Panc1 (cell line): ENCODE measurements at regions not wholly inside any gene's neighbourhood (a gene's known extent, or its start where the extent isn't known, plus 50 kb on each side); places are given as distances from the start of the nearest gene placed in this dataset.

Experiments used
- ATAC-seq: fragments of 200-7000 bp; cut with Tn5 transposase; 2 replicates; pipeline ENCODE4 v1.9.1; 2020; ENCODE audit warnings: mild to moderate bottlenecking, moderate library complexity
- BruUV-seq: library from RNA; stranded (reverse); fragments of 400-500 nt; replicated peaks from 2 replicates; lab custom pipeline; 2021; lab: Mats Ljungman, UMichigan
- CTCF ChIA-PET: fragments of 300-600 bp; sonication (Branson Sonifier 250); formaldehyde crosslinking; loops from one replicate; lab custom pipeline; 2022; ENCODE audit warnings: antibody characterized with exemption; lab: Charles Lee
- POLR2A ChIA-PET: fragments of 300-600 bp; sonication (Branson Sonifier 250); formaldehyde crosslinking; loops from one replicate; lab custom pipeline; 2022; ENCODE audit warnings: antibody characterized with exemption; lab: Charles Lee
- DNase-seq: peaks from one replicate; pipeline ENCODE4 v3.0.0-alpha.2; 2010; ENCODE audit warnings: low read depth, low spot score
- H3K27ac ChIP-seq: 2 replicates; pipeline ENCODE4 v1.5.1; 2011; ENCODE audit warnings: mild to moderate bottlenecking, low read length, inconsistent platforms
- H3K27me3 ChIP-seq: fragments of 200-500 bp; sonication (Bioruptor generic); 2 replicates; pipeline ENCODE4 v1.6.0; 2014; ENCODE audit warnings: low read length, inconsistent platforms; ENCODE audit not compliant: control insufficient read depth, insufficient read depth
- H3K36me3 ChIP-seq: fragments of 200-500 bp; sonication (Bioruptor generic); 2 replicates; pipeline ENCODE4 v1.5.1; 2014; ENCODE audit warnings: inconsistent platforms, mild to moderate bottlenecking, low read length, moderate library complexity; ENCODE audit not compliant: control insufficient read depth, insufficient read depth
- H3K4me1 ChIP-seq: 2 replicates; pipeline ENCODE4 v1.5.1; 2011; ENCODE audit warnings: inconsistent platforms, mild to moderate bottlenecking, low read length, moderate library complexity; ENCODE audit not compliant: control insufficient read depth, insufficient read depth
- H3K4me3 ChIP-seq, 2 experiments: 2 replicates each; pipeline ENCODE4 v1.5.1; 2011 to 2012; ENCODE audit warnings: low read depth in 2 of 2, low read length in 2 of 2, mild to moderate bottlenecking in 2 of 2, inconsistent platforms in 1 of 2, moderate library complexity in 1 of 2
- H3K9me3 ChIP-seq: fragments of 200-500 bp; sonication (Bioruptor generic); 2 replicates; pipeline ENCODE4 v1.5.1; 2014; ENCODE audit warnings: low read depth, mild to moderate bottlenecking, inconsistent platforms, low read length, moderate library complexity; ENCODE audit not compliant: control insufficient read depth, insufficient read depth
- CTCF ChIP-seq: fragments of 450-650 bp; IDR thresholded peaks from 2 replicates; pipeline ENCODE4 v1.5.1; 2017; ENCODE audit warnings: mild to moderate bottlenecking
- POLR2AphosphoS5 ChIP-seq: IDR thresholded peaks from 2 replicates; pipeline ENCODE4 v1.6.1; 2012; ENCODE audit warnings: mild to moderate bottlenecking, low read depth, low read length, moderate library complexity
- SIN3A ChIP-seq: IDR thresholded peaks from 2 replicates; pipeline ENCODE4 v1.6.1; 2012; ENCODE audit warnings: low read depth, mild to moderate bottlenecking, low read length, moderate library complexity, borderline replicate concordance; ENCODE audit not compliant: insufficient read depth
- TCF7L2 ChIP-seq: IDR thresholded peaks from 2 replicates; pipeline ENCODE4 v1.6.1; 2011; ENCODE audit warnings: mild to moderate bottlenecking, low read depth, low read length, inconsistent platforms
- in situ Hi-C: cut with HindIII; loops from 2 replicates; pipeline ENCODE4 v1.10.0; 2016; ENCODE audit warnings: low sequenced_read_pairs, low pct_unique_long_range_greater_than_20kb
- intact Hi-C: fragments of 100-400 bp; cut with micrococcal nuclease; formaldehyde crosslinking; loops from one replicate; pipeline ENCODE4 v1.10.0; 2022; ENCODE audit not compliant: unreplicated experiment
- TF ChIP-seq, protein P1 (sequence below), 2 experiments: IDR thresholded peaks; 2 replicates each; pipeline ENCODE4 v1.6.1; 2011 to 2012; ENCODE audit warnings: low read depth in 2 of 2, control low read depth in 1 of 2, low read length in 1 of 2, mild to moderate bottlenecking in 1 of 2, moderate library complexity in 1 of 2; ENCODE audit not compliant: insufficient read depth in 1 of 2

DNA sequence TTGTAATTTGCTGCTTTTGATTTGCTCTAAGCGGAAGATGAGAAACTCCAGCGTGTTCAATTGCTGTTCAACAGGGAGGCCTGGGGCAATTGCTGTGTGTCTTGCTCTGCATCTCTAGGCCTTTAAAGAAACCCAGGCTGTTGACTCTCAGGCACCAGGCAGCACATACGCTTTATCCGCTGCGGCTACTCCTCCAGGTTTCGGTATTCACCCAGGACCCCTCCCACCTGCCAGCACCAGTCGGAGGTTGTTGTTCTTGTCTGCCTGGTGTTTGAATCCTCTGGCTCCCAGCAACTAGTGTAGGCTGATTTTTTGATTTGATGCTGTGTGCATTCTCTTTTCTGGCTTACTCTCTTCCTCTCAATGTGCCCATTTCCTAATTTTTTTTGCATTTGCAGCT lies 383.1 kb downstream of the TSN start:
- no peaks in the 10 kb centered on the region for H3K4me1 ChIP-seq
- H3K4me3 ChIP-seq, result no peak overlapping the region
- DNase-seq (no peak), ATAC-seq (no peak)
- BruUV-seq, result no TSS peak
- ChIA-PET POLR2A (no interaction called here), CTCF (no interaction called here)
- H3K27me3 ChIP-seq, result no peaks in the 10 kb centered on the region
- no peak overlapping the region for H3K27ac ChIP-seq
- H3K9me3 ChIP-seq, result no peaks in the 10 kb centered on the region
- in situ Hi-C loops (no loop called here), intact Hi-C loops (loop anchor here (10.0 kb wide), 1 partner anchor 164 kb away; no protein-coding TSS in a partner anchor)
- no peaks in the 10 kb centered on the region for H3K36me3 ChIP-seq
- TF ChIP-seq CTCF, result no peak
- TF ChIP-seq, protein P1, sequence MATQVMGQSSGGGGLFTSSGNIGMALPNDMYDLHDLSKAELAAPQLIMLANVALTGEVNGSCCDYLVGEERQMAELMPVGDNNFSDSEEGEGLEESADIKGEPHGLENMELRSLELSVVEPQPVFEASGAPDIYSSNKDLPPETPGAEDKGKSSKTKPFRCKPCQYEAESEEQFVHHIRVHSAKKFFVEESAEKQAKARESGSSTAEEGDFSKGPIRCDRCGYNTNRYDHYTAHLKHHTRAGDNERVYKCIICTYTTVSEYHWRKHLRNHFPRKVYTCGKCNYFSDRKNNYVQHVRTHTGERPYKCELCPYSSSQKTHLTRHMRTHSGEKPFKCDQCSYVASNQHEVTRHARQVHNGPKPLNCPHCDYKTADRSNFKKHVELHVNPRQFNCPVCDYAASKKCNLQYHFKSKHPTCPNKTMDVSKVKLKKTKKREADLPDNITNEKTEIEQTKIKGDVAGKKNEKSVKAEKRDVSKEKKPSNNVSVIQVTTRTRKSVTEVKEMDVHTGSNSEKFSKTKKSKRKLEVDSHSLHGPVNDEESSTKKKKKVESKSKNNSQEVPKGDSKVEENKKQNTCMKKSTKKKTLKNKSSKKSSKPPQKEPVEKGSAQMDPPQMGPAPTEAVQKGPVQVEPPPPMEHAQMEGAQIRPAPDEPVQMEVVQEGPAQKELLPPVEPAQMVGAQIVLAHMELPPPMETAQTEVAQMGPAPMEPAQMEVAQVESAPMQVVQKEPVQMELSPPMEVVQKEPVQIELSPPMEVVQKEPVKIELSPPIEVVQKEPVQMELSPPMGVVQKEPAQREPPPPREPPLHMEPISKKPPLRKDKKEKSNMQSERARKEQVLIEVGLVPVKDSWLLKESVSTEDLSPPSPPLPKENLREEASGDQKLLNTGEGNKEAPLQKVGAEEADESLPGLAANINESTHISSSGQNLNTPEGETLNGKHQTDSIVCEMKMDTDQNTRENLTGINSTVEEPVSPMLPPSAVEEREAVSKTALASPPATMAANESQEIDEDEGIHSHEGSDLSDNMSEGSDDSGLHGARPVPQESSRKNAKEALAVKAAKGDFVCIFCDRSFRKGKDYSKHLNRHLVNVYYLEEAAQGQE (IDR thresholded peaks at IDR 0.05; ENCODE audit: insufficient read depth in 1 of 2, low read depth in 2 of 2, low read length in 1 of 2), result no peak
- no peak for TF ChIP-seq TCF7L2
- no peak for TF ChIP-seq POLR2AphosphoS5
- no peak for TF ChIP-seq SIN3A

DNA sequence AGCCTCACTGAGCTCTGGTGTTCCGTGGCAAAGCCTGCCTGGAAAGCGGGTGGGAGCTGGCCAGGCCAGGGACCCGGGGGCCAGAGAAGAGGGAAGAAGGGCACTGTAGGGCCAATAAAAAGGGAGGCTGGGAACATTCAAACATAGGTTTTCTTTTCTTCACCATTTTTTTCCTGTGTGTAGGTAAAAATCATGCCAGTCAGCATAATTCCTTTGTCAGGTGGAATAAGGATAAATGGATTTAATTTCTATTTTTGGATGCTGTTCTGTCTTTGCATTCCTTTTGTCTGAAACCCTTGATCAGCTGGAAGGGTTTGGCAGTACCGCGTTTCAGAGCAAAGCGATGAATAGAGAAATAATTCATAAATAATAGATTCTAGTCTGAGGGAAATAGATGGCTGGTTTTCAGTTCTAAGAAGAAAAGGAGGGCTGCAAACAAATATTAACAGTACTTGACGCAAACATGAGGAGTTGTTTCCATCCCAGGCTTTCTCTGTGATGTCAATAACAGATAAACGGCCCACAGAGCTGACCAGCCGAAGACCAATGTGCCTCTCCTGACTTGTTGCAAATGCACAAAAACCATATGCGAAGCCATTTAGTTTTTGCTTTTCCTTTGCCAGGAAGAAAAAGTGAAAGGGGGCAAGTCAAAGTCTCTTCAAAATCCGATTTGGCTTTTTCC lies 384.4 kb downstream of the TSN start:
- in situ Hi-C loops, result no loop called here

More for the DNA sequence above, 384.4 kb downstream of the TSN start:
- intact Hi-C loops, result loop anchor here (10.0 kb wide), 1 partner anchor 165 kb away; no protein-coding TSS in a partner anchor
- no TSS peak for BruUV-seq
- CTCF ChIA-PET, result no interaction called here
- DNase-seq, result no peak
- no peak for TF ChIP-seq CTCF
- TF ChIP-seq SIN3A, result no peak
- no peak for TF ChIP-seq TCF7L2
- no peak for TF ChIP-seq POLR2AphosphoS5
- TF ChIP-seq, protein P1 (IDR thresholded peaks at IDR 0.05; ENCODE audit: insufficient read depth in 1 of 2, low read depth in 2 of 2, low read length in 1 of 2), result no peak
- no peaks in the 10 kb centered on the region for H3K4me1 ChIP-seq
- no peak for ATAC-seq
- H3K27ac ChIP-seq, result no peak overlapping the region
- H3K27me3 ChIP-seq, result no peaks in the 10 kb centered on the region; the same call in 1 of the 2 replicates
- no peak overlapping the region for H3K4me3 ChIP-seq
- no peaks in the 10 kb centered on the region for H3K36me3 ChIP-seq
- no peaks in the 10 kb centered on the region for H3K9me3 ChIP-seq
- POLR2A ChIA-PET, result no interaction called here
